Calu3 (cell line): ENCODE measurements at regions not wholly inside any gene's neighbourhood (a gene's known extent, or its start where the extent isn't known, plus 50 kb on each side); places are given as distances from the start of the nearest gene placed in this dataset.
"Not testable (repeated sequence)": the region's sequence is repeated elsewhere in the genome, so short reads cannot be mapped to it uniquely, and the experiment has no call there.

Source experiments
- BruUV-seq: library from RNA; stranded (reverse); fragments of 400-500 nt; replicated peaks from 2 replicates; lab custom pipeline; 2021; lab: Mats Ljungman, UMichigan
- CTCF ChIA-PET: fragments of 300-600 bp; sonication (Branson Sonifier 250); formaldehyde crosslinking; loops from one replicate; lab custom pipeline; 2022; ENCODE audit warnings: antibody characterized with exemption; lab: Charles Lee
- DNase-seq: peaks from one replicate; pipeline ENCODE4 v3.0.0; 2022
- H3K27ac Mint-ChIP-seq: one replicate; pipeline ENCODE4 v1.8.0; 2022; ENCODE audit warnings: mixed read lengths; ENCODE audit not compliant: unreplicated experiment
- H3K27me3 Mint-ChIP-seq: one replicate; pipeline ENCODE4 v1.8.0; 2022; ENCODE audit warnings: mixed read lengths; ENCODE audit not compliant: unreplicated experiment
- H3K36me3 Mint-ChIP-seq: one replicate; pipeline ENCODE4 v1.8.0; 2022; ENCODE audit warnings: mild to moderate bottlenecking, moderate library complexity, mixed read lengths; ENCODE audit not compliant: insufficient read depth, unreplicated experiment
- H3K4me1 Mint-ChIP-seq: one replicate; pipeline ENCODE4 v1.8.0; 2022; ENCODE audit warnings: mild to moderate bottlenecking, low read depth, mixed read lengths; ENCODE audit not compliant: unreplicated experiment
- H3K4me3 Mint-ChIP-seq: one replicate; pipeline ENCODE4 v1.8.0; 2022; ENCODE audit warnings: mild to moderate bottlenecking, low read depth, moderate library complexity, mixed read lengths; ENCODE audit not compliant: unreplicated experiment
- H3K9me3 Mint-ChIP-seq: one replicate; pipeline ENCODE4 v1.8.0; 2022; ENCODE audit warnings: low read depth, mixed read lengths; ENCODE audit not compliant: unreplicated experiment
- CTCF ChIP-seq: fragments of 200-600 bp; IDR thresholded peaks from one replicate; pipeline ENCODE4 v1.8.0; 2022; ENCODE audit warnings: antibody characterized with exemption; ENCODE audit not compliant: unreplicated experiment
- intact Hi-C: fragments of 100-400 bp; cut with micrococcal nuclease; formaldehyde crosslinking; loops from one replicate; pipeline ENCODE4 v1.10.0; 2022; ENCODE audit not compliant: unreplicated experiment

GRCh38 chr2:183840061-183840584 is 715.9 kb downstream of the NUP35 start:
- Mint-ChIP-seq H3K9me3 (peaks cover 5% of the 10 kb centered on the region), H3K4me3 (no peak overlapping the region), H3K36me3 (no peaks in the 10 kb centered on the region), H3K27me3 (no peaks in the 10 kb centered on the region), H3K27ac (no peak overlapping the region), H3K4me1 (no peaks in the 10 kb centered on the region)
- no peak for TF ChIP-seq CTCF
- intact Hi-C loops, result no loop called here
- CTCF ChIA-PET, result no interaction called here
- DNase-seq, result no peak
- BruUV-seq, result no TSS peak

- H3K27me3 Mint-ChIP-seq, H3K4me1 Mint-ChIP-seq, H3K4me3 Mint-ChIP-seq, H3K27ac Mint-ChIP-seq, H3K9me3 Mint-ChIP-seq, H3K36me3 Mint-ChIP-seq, CTCF ChIA-PET, BruUV-seq, DNase-seq, intact Hi-C loops: not testable (repeated sequence)
Observed at GRCh38 chr2:183849826-183850225, 725.6 kb downstream of the NUP35 start.

GRCh38 chr2:183859129-183859528 is 734.9 kb downstream of the NUP35 start:
- DNase-seq, result no peak

GRCh38 chr2:183866666-183867065 is 731.7 kb upstream of the ZNF804A start:
- no TSS peak for BruUV-seq
- CTCF ChIA-PET, result interaction anchor here (0.5 kb wide), 1 partner anchor 701 kb away, joined by 4 read pairs; no protein-coding TSS in a partner anchor
- Mint-ChIP-seq H3K4me1 (no peaks in the 10 kb centered on the region), H3K9me3 (no peaks in the 10 kb centered on the region), H3K27me3 (no peaks in the 10 kb centered on the region), H3K4me3 (no peak overlapping the region), H3K27ac (no peak overlapping the region), H3K36me3 (no peaks in the 10 kb centered on the region)
- no peak for DNase-seq
- no peak for TF ChIP-seq CTCF
- intact Hi-C loops, result no loop called here

More at GRCh38 chr2:183859129-183859528, 734.9 kb downstream of the NUP35 start:
- Mint-ChIP-seq H3K36me3 (no peaks in the 10 kb centered on the region), H3K27me3 (no peaks in the 10 kb centered on the region), H3K4me3 (no peak overlapping the region), H3K4me1 (no peaks in the 10 kb centered on the region), H3K27ac (no peak overlapping the region), H3K9me3 (peaks cover 2% of the 10 kb centered on the region)
- BruUV-seq, result no TSS peak
- TF ChIP-seq CTCF, result no peak
- CTCF ChIA-PET, result no interaction called here
- intact Hi-C loops, result no loop called here

GRCh38 chr2:183867206-183867605 is 731.1 kb upstream of the ZNF804A start:
- BruUV-seq, result no TSS peak
- Mint-ChIP-seq H3K36me3 (no peaks in the 10 kb centered on the region), H3K27me3 (no peaks in the 10 kb centered on the region), H3K9me3 (no peaks in the 10 kb centered on the region), H3K4me1 (no peaks in the 10 kb centered on the region), H3K4me3 (no peak overlapping the region), H3K27ac (no peak overlapping the region)
- TF ChIP-seq CTCF, result no peak
- intact Hi-C loops, result no loop called here
- CTCF ChIA-PET, result interaction anchor here (0.5 kb wide), 1 partner anchor 701 kb away, joined by 4 read pairs; no protein-coding TSS in a partner anchor
- DNase-seq, result no peak
